IMR-90 (cell line): ENCODE measurements at regions not wholly inside any gene's neighbourhood (a gene's known extent, or its start where the extent isn't known, plus 50 kb on each side); places are given as distances from the start of the nearest gene placed in this dataset.

ENCODE experiments used
- ATAC-seq: fragments of 200-7000 bp; cut with Tn5 transposase; 2 replicates; pipeline ENCODE4 v1.9.1; 2020; ENCODE audit warnings: low read depth, mild to moderate bottlenecking, moderate library complexity
- BruUV-seq: library from RNA; stranded (reverse); fragments of 400-500 nt; replicated peaks from 2 replicates; lab custom pipeline; 2021; lab: Mats Ljungman, UMichigan
- CTCF ChIA-PET: fragments of 300-600 bp; formaldehyde crosslinking; extraction: SDS; loops from one replicate; lab custom pipeline; 2021; ENCODE audit warnings: antibody characterized with exemption; lab: Yijun Ruan, JAX
- POLR2A ChIA-PET: fragments of 300-600 bp; sonication (Branson Sonifier 250); formaldehyde crosslinking; loops from one replicate; lab custom pipeline; 2022; ENCODE audit warnings: antibody characterized with exemption; ENCODE audit not compliant: unreplicated experiment; lab: Charles Lee
- DNase-seq: peaks from one replicate; pipeline ENCODE4 v3.0.0; 2013
- H2AFZ ChIP-seq: replicated peaks from 2 replicates; pipeline ENCODE3; 2013; ENCODE audit warnings: low read length, mild to moderate bottlenecking; ENCODE audit not compliant: poor library complexity
- H2AK5ac ChIP-seq: 2 replicates; pipeline ENCODE4 v1.6.1; 2013; ENCODE audit warnings: low read depth, low read length, inconsistent platforms
- H2AK9ac ChIP-seq: replicated peaks from 2 replicates; pipeline ENCODE3; 2013; ENCODE audit warnings: mild to moderate bottlenecking, low read depth, low read length, moderate library complexity; ENCODE audit not compliant: poor library complexity
- H2BK120ac ChIP-seq: 2 replicates; pipeline ENCODE4 v1.6.1; 2013; ENCODE audit warnings: low read depth, low read length, inconsistent platforms
- H2BK15ac ChIP-seq: 3 replicates; pipeline ENCODE4 v1.6.1; 2013; ENCODE audit warnings: low read depth, low read length, inconsistent platforms
- H2BK20ac ChIP-seq: 2 replicates; pipeline ENCODE4 v1.6.1; 2013; ENCODE audit warnings: low read depth, mild to moderate bottlenecking, inconsistent platforms, low read length, moderate library complexity
- H2BK5ac ChIP-seq: 2 replicates; pipeline ENCODE4 v1.6.1; 2013; ENCODE audit warnings: mild to moderate bottlenecking, low read depth, low read length, inconsistent platforms; ENCODE audit not compliant: poor library complexity, severe bottlenecking
- H3K14ac ChIP-seq: replicated peaks from 2 replicates; pipeline ENCODE4 v1.6.1; 2013; ENCODE audit warnings: low read depth, low read length, inconsistent platforms
- H3K18ac ChIP-seq: 2 replicates; pipeline ENCODE4 v1.6.1; 2013; ENCODE audit warnings: low read depth, low read length, control low read depth
- H3K23ac ChIP-seq: 2 replicates; pipeline ENCODE4 v1.6.1; 2013; ENCODE audit warnings: low read depth, low read length, inconsistent platforms
- H3K27ac ChIP-seq: 2 replicates; pipeline ENCODE4 v1.5.1; 2013; ENCODE audit warnings: mild to moderate bottlenecking, control low read depth, low read length; ENCODE audit not compliant: insufficient read depth
- H3K27me3 ChIP-seq: 2 replicates; pipeline ENCODE4 v1.6.1; 2013; ENCODE audit warnings: low read length; ENCODE audit not compliant: control insufficient read depth, insufficient read depth
- H3K36me3 ChIP-seq: 2 replicates; pipeline ENCODE4 v1.6.1; 2013; ENCODE audit warnings: low read length, mixed read lengths; ENCODE audit not compliant: control insufficient read depth, insufficient read depth
- H3K4ac ChIP-seq: 2 replicates; pipeline ENCODE4 v1.6.1; 2013; ENCODE audit warnings: low read depth, low read length, inconsistent platforms
- H3K4me1 ChIP-seq: 2 replicates; pipeline ENCODE4 v1.6.1; 2013; ENCODE audit warnings: low read length, mixed read lengths; ENCODE audit not compliant: control insufficient read depth, insufficient read depth
- H3K4me2 ChIP-seq: 2 replicates; pipeline ENCODE4 v1.6.1; 2013; ENCODE audit warnings: low read depth, mild to moderate bottlenecking, control low read depth, low read length, moderate library complexity
- H3K4me3 ChIP-seq: 2 replicates; pipeline ENCODE4 v1.5.1; 2013; ENCODE audit warnings: low read depth, mild to moderate bottlenecking, control low read depth, low read length, moderate library complexity; ENCODE audit not compliant: insufficient read depth
- H3K56ac ChIP-seq: 2 replicates; pipeline ENCODE4 v1.6.1; 2013; ENCODE audit warnings: low read length, inconsistent platforms; ENCODE audit not compliant: insufficient read depth; ENCODE audit errors: extremely low read depth
- H3K79me1 ChIP-seq, 2 experiments: 2 replicates each; pipeline ENCODE4 v1.6.1; 2013; ENCODE audit warnings: low read length in 2 of 2, inconsistent platforms in 1 of 2, low read depth in 1 of 2
- H3K9ac ChIP-seq: 2 replicates; pipeline ENCODE4 v1.6.1; 2013; ENCODE audit warnings: low read depth, low read length, control low read depth
- H3K9me1 ChIP-seq: 2 replicates; pipeline ENCODE4 v1.6.1; 2013; ENCODE audit warnings: low read length, inconsistent platforms; ENCODE audit not compliant: insufficient read depth
- H3K9me3 ChIP-seq: 2 replicates; pipeline ENCODE4 v1.6.1; 2013; ENCODE audit warnings: low read length; ENCODE audit not compliant: control insufficient read depth, insufficient read depth
- H4K20me1 ChIP-seq: 2 replicates; pipeline ENCODE4 v1.6.1; 2013; ENCODE audit warnings: low read length, inconsistent platforms; ENCODE audit not compliant: insufficient read depth
- H4K5ac ChIP-seq: 2 replicates; pipeline ENCODE4 v1.6.1; 2013; ENCODE audit warnings: mild to moderate bottlenecking, low read depth, low read length, control low read depth
- H4K8ac ChIP-seq, 2 experiments: 2 replicates each; pipeline ENCODE4 v1.6.1; 2013; ENCODE audit warnings: low read depth in 2 of 2, low read length in 2 of 2, control low read depth in 1 of 2, inconsistent platforms in 1 of 2
- H4K91ac ChIP-seq: 2 replicates; pipeline ENCODE4 v1.6.1; 2013; ENCODE audit warnings: low read depth, low read length, inconsistent platforms; ENCODE audit not compliant: insufficient read depth
- BHLHE40 ChIP-seq: fragments of 150-350 bp; IDR thresholded peaks from 2 replicates; pipeline ENCODE4 v1.6.1; 2016; ENCODE audit warnings: mild to moderate bottlenecking, low read depth, low read length
- CEBPB ChIP-seq: IDR thresholded peaks from 2 replicates; pipeline ENCODE4 v1.6.1; 2012; ENCODE audit warnings: low read depth, low read length, improper control_type of control experiment
- CHD1 ChIP-seq: IDR thresholded peaks from 2 replicates; pipeline ENCODE4 v1.6.1; 2012; ENCODE audit warnings: low read depth, low read length, improper control_type of control experiment
- FOS ChIP-seq: fragments of 150-350 bp; IDR thresholded peaks from 2 replicates; pipeline ENCODE4 v1.6.1; 2016; ENCODE audit warnings: low read depth, low read length
- MAFK ChIP-seq: IDR thresholded peaks from 2 replicates; pipeline ENCODE4 v1.6.1; 2012; ENCODE audit warnings: low read depth, low read length, improper control_type of control experiment
- MAZ ChIP-seq: IDR thresholded peaks from 2 replicates; pipeline ENCODE4 v1.6.1; 2012; ENCODE audit warnings: low read depth, mild to moderate bottlenecking, low read length, improper control_type of control experiment, moderate library complexity, borderline replicate concordance
- MXI1 ChIP-seq: IDR thresholded peaks from 2 replicates; pipeline ENCODE4 v1.6.1; 2012; ENCODE audit warnings: low read depth, mild to moderate bottlenecking, low read length, moderate library complexity, borderline replicate concordance
- NFE2L2 ChIP-seq: fragments of 150-350 bp; IDR thresholded peaks from 2 replicates; pipeline ENCODE4 v1.6.1; 2016; ENCODE audit warnings: low read depth, mild to moderate bottlenecking, low read length
- POLR2A ChIP-seq: IDR thresholded peaks from 2 replicates; pipeline ENCODE4 v1.6.1; 2012; ENCODE audit warnings: mild to moderate bottlenecking, low read depth, low read length
- RAD21 ChIP-seq: IDR thresholded peaks from 2 replicates; pipeline ENCODE4 v1.6.1; 2012; ENCODE audit warnings: low read length, improper control_type of control experiment
- RCOR1 ChIP-seq: IDR thresholded peaks from 2 replicates; pipeline ENCODE4 v1.6.1; 2012; ENCODE audit warnings: mild to moderate bottlenecking, low read length, improper control_type of control experiment; ENCODE audit not compliant: insufficient replicate concordance
- RFX5 ChIP-seq: IDR thresholded peaks from 2 replicates; pipeline ENCODE4 v1.8.0; 2012; ENCODE audit warnings: low read depth, mild to moderate bottlenecking, low read length, moderate library complexity
- SMC3 ChIP-seq: fragments of 150-350 bp; IDR thresholded peaks from 2 replicates; pipeline ENCODE4 v1.6.1; 2016; ENCODE audit warnings: low read depth, mild to moderate bottlenecking, antibody characterized with exemption, low read length, moderate library complexity
- WGBS, 2 experiments: methylation state at CpG; one replicate each; pipeline versions ENCODE4 v1.1.5 to v1.1.7; 2013; ENCODE audit warnings: missing lambda C conversion rate in 2 of 2; ENCODE audit not compliant: insufficient read length in 1 of 2; ENCODE audit errors: extremely low coverage in 2 of 2; 5-methylcytosine and 5-hydroxymethylcytosine counted together
- dilution Hi-C: fragments of 300-500 bp; cut with HindIII; formaldehyde crosslinking; loops from one replicate; pipeline ENCODE4 v1.14.3; 2018; ENCODE audit warnings: low sequenced_read_pairs; ENCODE audit not compliant: unreplicated experiment
- in situ Hi-C: fragments of 300-500 bp; cut with MboI; formaldehyde crosslinking; loops from 3 replicates; pipeline ENCODE4 v1.14.3; 2019; ENCODE audit warnings: low sequenced_read_pairs, inconsistent platforms, mixed read lengths
- intact Hi-C: fragments of 100-400 bp; cut with micrococcal nuclease; formaldehyde crosslinking; loops from 2 replicates; pipeline ENCODE4 v1.10.0; 2022
- TF ChIP-seq, protein P1 (sequence below): conservative IDR thresholded peaks from 2 replicates; pipeline ENCODE4 v1.5.1; 2012; ENCODE audit warnings: mild to moderate bottlenecking, low read depth, low read length, improper control_type of control experiment
- TF ChIP-seq, protein P2 (sequence below): fragments of 150-350 bp; IDR thresholded peaks from 2 replicates; pipeline ENCODE4 v1.6.1; 2017; ENCODE audit warnings: mild to moderate bottlenecking, antibody characterized with exemption, low read length, low read depth
- TF ChIP-seq, protein P3 (sequence below): fragments of 150-350 bp; IDR thresholded peaks from 2 replicates; pipeline ENCODE4 v1.6.1; 2016; ENCODE audit warnings: low read depth, mild to moderate bottlenecking, low read length, moderate library complexity, borderline replicate concordance

GRCh38 chr5:176186107-176186506 lies 52.1 kb upstream of the SIMC1 start:
- TF ChIP-seq RFX5 (no peak), CEBPB (no peak), BHLHE40 (no peak), NFE2L2 (no peak), RCOR1 (no peak), FOS (no peak), MAZ (no peak), MXI1 (no peak), CHD1 (no peak), POLR2A (no peak), SMC3 (no peak), RAD21 (no peak), MAFK (no peak)
- TF ChIP-seq, protein P1, sequence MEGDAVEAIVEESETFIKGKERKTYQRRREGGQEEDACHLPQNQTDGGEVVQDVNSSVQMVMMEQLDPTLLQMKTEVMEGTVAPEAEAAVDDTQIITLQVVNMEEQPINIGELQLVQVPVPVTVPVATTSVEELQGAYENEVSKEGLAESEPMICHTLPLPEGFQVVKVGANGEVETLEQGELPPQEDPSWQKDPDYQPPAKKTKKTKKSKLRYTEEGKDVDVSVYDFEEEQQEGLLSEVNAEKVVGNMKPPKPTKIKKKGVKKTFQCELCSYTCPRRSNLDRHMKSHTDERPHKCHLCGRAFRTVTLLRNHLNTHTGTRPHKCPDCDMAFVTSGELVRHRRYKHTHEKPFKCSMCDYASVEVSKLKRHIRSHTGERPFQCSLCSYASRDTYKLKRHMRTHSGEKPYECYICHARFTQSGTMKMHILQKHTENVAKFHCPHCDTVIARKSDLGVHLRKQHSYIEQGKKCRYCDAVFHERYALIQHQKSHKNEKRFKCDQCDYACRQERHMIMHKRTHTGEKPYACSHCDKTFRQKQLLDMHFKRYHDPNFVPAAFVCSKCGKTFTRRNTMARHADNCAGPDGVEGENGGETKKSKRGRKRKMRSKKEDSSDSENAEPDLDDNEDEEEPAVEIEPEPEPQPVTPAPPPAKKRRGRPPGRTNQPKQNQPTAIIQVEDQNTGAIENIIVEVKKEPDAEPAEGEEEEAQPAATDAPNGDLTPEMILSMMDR: no peak
- TF ChIP-seq, protein P2, sequence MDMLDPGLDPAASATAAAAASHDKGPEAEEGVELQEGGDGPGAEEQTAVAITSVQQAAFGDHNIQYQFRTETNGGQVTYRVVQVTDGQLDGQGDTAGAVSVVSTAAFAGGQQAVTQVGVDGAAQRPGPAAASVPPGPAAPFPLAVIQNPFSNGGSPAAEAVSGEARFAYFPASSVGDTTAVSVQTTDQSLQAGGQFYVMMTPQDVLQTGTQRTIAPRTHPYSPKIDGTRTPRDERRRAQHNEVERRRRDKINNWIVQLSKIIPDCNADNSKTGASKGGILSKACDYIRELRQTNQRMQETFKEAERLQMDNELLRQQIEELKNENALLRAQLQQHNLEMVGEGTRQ: no peak
- TF ChIP-seq, protein P3, sequence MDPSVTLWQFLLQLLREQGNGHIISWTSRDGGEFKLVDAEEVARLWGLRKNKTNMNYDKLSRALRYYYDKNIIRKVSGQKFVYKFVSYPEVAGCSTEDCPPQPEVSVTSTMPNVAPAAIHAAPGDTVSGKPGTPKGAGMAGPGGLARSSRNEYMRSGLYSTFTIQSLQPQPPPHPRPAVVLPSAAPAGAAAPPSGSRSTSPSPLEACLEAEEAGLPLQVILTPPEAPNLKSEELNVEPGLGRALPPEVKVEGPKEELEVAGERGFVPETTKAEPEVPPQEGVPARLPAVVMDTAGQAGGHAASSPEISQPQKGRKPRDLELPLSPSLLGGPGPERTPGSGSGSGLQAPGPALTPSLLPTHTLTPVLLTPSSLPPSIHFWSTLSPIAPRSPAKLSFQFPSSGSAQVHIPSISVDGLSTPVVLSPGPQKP: no peak
- Histone ChIP-seq H4K20me1 (no peaks in the 10 kb centered on the region), H3K27ac (no peak overlapping the region), H2BK5ac (no peak overlapping the region), H2AK9ac (no peak overlapping the region), H3K27me3 (peaks cover 1% of the 10 kb centered on the region; the same call in 1 of the 2 replicates), H3K79me1 (no peaks in the 10 kb centered on the region), H2AK5ac (no peak overlapping the region), H4K8ac (no peak overlapping the region), H2BK20ac (no peak overlapping the region), H4K5ac (no peak overlapping the region), H2AFZ (no peak overlapping the region), H2BK15ac (no peak overlapping the region), H2BK120ac (no peak overlapping the region), H3K56ac (no peak overlapping the region), H3K14ac (no peak overlapping the region), H3K4ac (no peak overlapping the region), H3K4me1 (peaks cover 4% of the 10 kb centered on the region; the same call in 1 of the 2 replicates), H3K18ac (no peak overlapping the region), H4K91ac (no peak overlapping the region), H3K4me2 (no peak overlapping the region), H3K23ac (no peak overlapping the region), H3K9me1 (no peaks in the 10 kb centered on the region), H3K4me3 (no peak overlapping the region), H3K9ac (no peak overlapping the region), H3K36me3 (no peaks in the 10 kb centered on the region), H3K9me3 (no peaks in the 10 kb centered on the region)
- no CpG with 5 or more reads among the region's 3 CpGs for WGBS, 2 experiments
- ChIA-PET CTCF (no interaction called here), POLR2A (no interaction called here)
- in situ Hi-C loops (no loop called here), intact Hi-C loops (no loop called here), dilution Hi-C loops (no loop called here)
- no TSS peak for BruUV-seq
- DNase-seq: no peak
- no peak for ATAC-seq
